SU-DHL-6 (cell line): ENCODE measurements at regions not wholly inside any gene's neighbourhood (a gene's known extent, or its start where the extent isn't known, plus 50 kb on each side); places are given as distances from the start of the nearest gene placed in this dataset.
"Not testable (repeated sequence)": the region's sequence is repeated elsewhere in the genome, so short reads cannot be mapped to it uniquely, and the experiment has no call there.

Experiments used
- H2AFZ ChIP-seq: fragments of 200-600 bp; sonication (generic); 2 replicates; pipeline ENCODE4 v1.6.1; 2014; ENCODE audit warnings: low read depth, mild to moderate bottlenecking, moderate library complexity, mixed read lengths, antibody characterized with exemption, low read length; ENCODE audit not compliant: severe bottlenecking
- H3F3A ChIP-seq: fragments of 200-600 bp; shearing (Covaris generic); 2 replicates; pipeline ENCODE4 v1.6.0; 2016; ENCODE audit warnings: antibody characterized with exemption, mild to moderate bottlenecking; ENCODE audit not compliant: insufficient read depth
- H3K27ac ChIP-seq: fragments of 200-600 bp; sonication (generic); 2 replicates; pipeline ENCODE4 v1.5.1; 2016; ENCODE audit warnings: low read depth, mild to moderate bottlenecking, low read length, moderate library complexity, mixed read lengths
- H3K27me3 ChIP-seq: fragments of 200-600 bp; sonication (generic), shearing (Covaris generic); 2 replicates; pipeline ENCODE4 v1.6.0; 2014; ENCODE audit warnings: mild to moderate bottlenecking, low read length
- H3K36me3 ChIP-seq: fragments of 200-600 bp; sonication (generic); 2 replicates; pipeline ENCODE4 v1.6.1; 2014; ENCODE audit warnings: mild to moderate bottlenecking, low read length, mixed read lengths
- H3K4me2 ChIP-seq: fragments of 300-600, 200-600 bp; shearing (Covaris generic), sonication (generic); 2 replicates; pipeline ENCODE4 v1.6.0; 2014; ENCODE audit warnings: low read length, low read depth, mild to moderate bottlenecking; ENCODE audit not compliant: poor library complexity, severe bottlenecking
- H3K4me3 ChIP-seq: fragments of 200-600 bp; sonication (generic); 2 replicates; pipeline ENCODE4 v1.5.1; 2014; ENCODE audit warnings: antibody characterized with exemption, low read length, mild to moderate bottlenecking, mixed read lengths; ENCODE audit not compliant: insufficient read depth, poor library complexity, severe bottlenecking
- H3K79me2 ChIP-seq: fragments of 200-600 bp; sonication (generic); 2 replicates; pipeline ENCODE4 v1.6.1; 2014; ENCODE audit warnings: mild to moderate bottlenecking, low read length, moderate library complexity; ENCODE audit not compliant: insufficient read depth
- H3K9ac ChIP-seq: fragments of 200-600 bp; sonication (generic); 2 replicates; pipeline ENCODE4 v1.7.0; 2014; ENCODE audit warnings: mild to moderate bottlenecking, low read length
- H3K9me2 ChIP-seq: fragments of 200-600 bp; sonication (generic); replicated peaks from 2 replicates; pipeline ENCODE4 v1.6.1; 2014; ENCODE audit warnings: low read length; ENCODE audit not compliant: insufficient read depth
- H3K9me3 ChIP-seq: fragments of 200-600 bp; sonication (generic); 2 replicates; pipeline ENCODE4 v1.6.1; 2014; ENCODE audit warnings: low read length, mixed read lengths; ENCODE audit not compliant: insufficient read depth
- H4K20me1 ChIP-seq: fragments of 200-600 bp; sonication (generic); 2 replicates; pipeline ENCODE4 v1.6.1; 2014; ENCODE audit warnings: low read depth, mild to moderate bottlenecking, antibody characterized with exemption, low read length, moderate library complexity, mixed read lengths
- EZH2phosphoT487 ChIP-seq: fragments of 200-600 bp; sonication (generic), shearing (Covaris generic); conservative IDR thresholded peaks from 2 replicates; pipeline ENCODE4 v1.6.1; 2018; ENCODE audit warnings: mild to moderate bottlenecking, antibody characterized with exemption, low read length, moderate library complexity, mixed read lengths
- TF ChIP-seq, protein P1 (sequence below): fragments of 200-600 bp; sonication (generic); IDR thresholded peaks from one replicate; pipeline ENCODE4 v1.5.1; 2017; ENCODE audit warnings: antibody characterized with exemption, mild to moderate bottlenecking, low read length, moderate library complexity; ENCODE audit not compliant: insufficient read depth, poor library complexity, severe bottlenecking

DNA sequence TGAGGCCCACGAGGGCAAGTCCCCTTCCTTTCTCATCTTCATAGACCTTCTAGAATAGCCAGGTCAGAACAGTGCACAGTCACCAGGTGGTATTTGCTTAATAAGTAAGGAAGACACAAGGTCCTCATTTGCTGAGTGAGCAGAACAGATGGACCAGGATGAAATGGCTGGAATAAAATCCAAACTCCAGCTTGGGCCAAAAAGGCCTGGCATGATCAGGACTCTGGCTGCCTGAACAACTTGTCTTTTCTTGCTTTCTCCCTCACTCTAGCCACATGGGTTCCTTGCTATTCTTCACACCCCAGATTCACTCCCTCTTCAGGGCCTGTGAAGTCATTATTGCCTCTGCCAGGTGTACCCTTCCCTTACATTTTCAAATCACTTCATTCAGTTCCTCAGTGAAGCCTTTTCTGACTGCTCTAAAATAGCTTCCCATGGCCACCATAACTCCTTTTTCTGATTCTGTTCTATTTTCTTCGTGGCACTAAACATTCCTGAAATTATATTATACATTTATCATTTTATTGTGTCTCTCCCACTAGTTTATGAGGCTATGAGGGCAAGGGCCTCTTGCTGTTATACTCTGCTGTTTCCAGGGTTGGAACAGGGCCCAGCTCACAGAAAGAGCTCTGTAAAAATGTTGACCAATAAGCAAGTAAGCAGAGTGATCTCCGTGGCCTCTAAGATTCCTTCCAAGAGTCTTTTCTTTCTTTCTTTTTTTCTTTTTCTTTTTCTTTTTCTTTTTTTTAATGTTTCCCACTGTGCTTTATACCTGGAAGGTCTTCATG is 150.8 kb downstream of the TTC8 start:
- no peak for TF ChIP-seq EZH2phosphoT487
- TF ChIP-seq, protein P1, sequence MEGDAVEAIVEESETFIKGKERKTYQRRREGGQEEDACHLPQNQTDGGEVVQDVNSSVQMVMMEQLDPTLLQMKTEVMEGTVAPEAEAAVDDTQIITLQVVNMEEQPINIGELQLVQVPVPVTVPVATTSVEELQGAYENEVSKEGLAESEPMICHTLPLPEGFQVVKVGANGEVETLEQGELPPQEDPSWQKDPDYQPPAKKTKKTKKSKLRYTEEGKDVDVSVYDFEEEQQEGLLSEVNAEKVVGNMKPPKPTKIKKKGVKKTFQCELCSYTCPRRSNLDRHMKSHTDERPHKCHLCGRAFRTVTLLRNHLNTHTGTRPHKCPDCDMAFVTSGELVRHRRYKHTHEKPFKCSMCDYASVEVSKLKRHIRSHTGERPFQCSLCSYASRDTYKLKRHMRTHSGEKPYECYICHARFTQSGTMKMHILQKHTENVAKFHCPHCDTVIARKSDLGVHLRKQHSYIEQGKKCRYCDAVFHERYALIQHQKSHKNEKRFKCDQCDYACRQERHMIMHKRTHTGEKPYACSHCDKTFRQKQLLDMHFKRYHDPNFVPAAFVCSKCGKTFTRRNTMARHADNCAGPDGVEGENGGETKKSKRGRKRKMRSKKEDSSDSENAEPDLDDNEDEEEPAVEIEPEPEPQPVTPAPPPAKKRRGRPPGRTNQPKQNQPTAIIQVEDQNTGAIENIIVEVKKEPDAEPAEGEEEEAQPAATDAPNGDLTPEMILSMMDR = no peak
- H2AFZ ChIP-seq = no peak overlapping the region

DNA sequence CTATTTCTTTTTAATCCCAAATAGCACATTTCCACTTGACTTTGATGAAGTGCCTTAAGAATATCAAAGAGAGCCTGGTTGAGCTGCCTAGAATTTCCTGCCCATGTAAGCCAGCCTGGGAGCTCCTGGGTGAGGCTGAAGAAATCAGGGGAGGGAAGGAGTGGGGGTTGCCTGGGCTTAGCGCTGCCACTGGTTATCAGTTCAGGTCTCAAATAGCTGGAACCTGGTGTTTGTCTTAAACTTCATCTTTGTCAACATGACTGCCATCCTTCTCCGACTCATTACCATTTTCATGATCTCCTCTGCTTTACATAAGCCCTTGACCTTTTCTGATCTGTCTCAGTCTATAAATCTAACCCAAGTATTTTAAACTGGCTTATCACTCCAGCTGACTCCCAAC is 151.5 kb downstream of the TTC8 start:
- no peak for TF ChIP-seq EZH2phosphoT487
- TF ChIP-seq, protein P1 = no peak
- Histone ChIP-seq H3K4me3 (no peak overlapping the region), H3K27ac (no peak overlapping the region)

More for the DNA sequence above, 150.8 kb downstream of the TTC8 start:
- H3K27ac ChIP-seq = no peak overlapping the region
- H3K4me2 ChIP-seq = no peak overlapping the region
- H3F3A ChIP-seq = no peaks in the 10 kb centered on the region
- H3K27me3 ChIP-seq = no peaks in the 10 kb centered on the region
- no peaks in the 10 kb centered on the region for H3K79me2 ChIP-seq
- no peaks in the 10 kb centered on the region for H4K20me1 ChIP-seq
- H3K9ac ChIP-seq = no peak overlapping the region
- H3K9me2 ChIP-seq = no peaks in the 10 kb centered on the region
- no peaks in the 10 kb centered on the region for H3K36me3 ChIP-seq
- no peaks in the 10 kb centered on the region for H3K9me3 ChIP-seq
- no peak overlapping the region for H3K4me3 ChIP-seq

DNA sequence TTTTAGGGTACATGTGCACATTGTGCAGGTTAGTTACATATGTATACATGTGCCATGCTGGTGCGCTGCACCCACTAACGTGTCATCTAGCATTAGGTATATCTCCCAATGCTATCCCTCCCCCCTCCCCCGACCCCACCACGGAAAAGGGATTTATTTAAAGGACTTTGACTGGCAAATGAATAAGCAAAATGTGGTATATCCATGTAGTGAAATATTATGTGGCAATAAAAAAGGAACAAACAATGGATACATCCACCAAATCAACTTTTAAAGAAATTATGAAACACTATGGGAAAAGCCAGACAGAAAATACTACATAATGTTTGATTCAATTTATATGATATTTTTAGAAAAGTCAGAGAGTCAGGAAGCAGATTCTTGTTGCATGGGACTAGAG is 156.5 kb downstream of the TTC8 start:
- not testable (repeated sequence) for H3K27ac ChIP-seq, H3F3A ChIP-seq, H3K79me2 ChIP-seq, H4K20me1 ChIP-seq, H2AFZ ChIP-seq, H3K4me2 ChIP-seq, H3K9me2 ChIP-seq, H3K27me3 ChIP-seq, H3K9ac ChIP-seq, H3K9me3 ChIP-seq, H3K36me3 ChIP-seq, H3K4me3 ChIP-seq

More for the DNA sequence above, 151.5 kb downstream of the TTC8 start:
- Histone ChIP-seq H4K20me1 (no peaks in the 10 kb centered on the region), H3K9me2 (no peaks in the 10 kb centered on the region), H2AFZ (no peak overlapping the region), H3K79me2 (no peaks in the 10 kb centered on the region), H3F3A (no peaks in the 10 kb centered on the region), H3K27me3 (no peaks in the 10 kb centered on the region), H3K4me2 (no peak overlapping the region), H3K9ac (no peak overlapping the region), H3K36me3 (no peaks in the 10 kb centered on the region), H3K9me3 (no peaks in the 10 kb centered on the region)

DNA sequence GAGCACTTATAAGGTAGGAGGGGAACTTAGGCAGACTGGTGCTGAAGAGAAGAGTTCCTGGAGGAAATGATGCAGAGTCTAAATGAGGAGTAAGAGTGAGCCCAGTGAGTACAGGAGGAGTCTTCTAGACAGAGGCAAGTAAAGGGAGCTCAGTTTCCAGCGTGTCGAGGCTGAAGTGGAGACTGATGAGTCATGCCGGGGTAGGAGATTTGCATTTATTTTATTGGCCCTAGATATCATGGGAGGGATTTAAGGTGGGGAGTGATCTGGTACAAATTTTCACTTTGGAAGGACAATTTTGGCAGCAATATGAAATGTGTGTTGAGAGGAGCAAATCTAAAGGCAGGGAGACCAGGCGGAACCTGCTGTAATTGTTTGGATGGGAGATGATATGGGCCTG is 157.5 kb downstream of the TTC8 start:
- no peaks in the 10 kb centered on the region for H4K20me1 ChIP-seq
- H3K9me3 ChIP-seq = peaks cover 9% of the 10 kb centered on the region; the same call in 1 of the 2 replicates
- no peaks in the 10 kb centered on the region for H3F3A ChIP-seq
- no peaks in the 10 kb centered on the region for H3K79me2 ChIP-seq
- no peak overlapping the region for H3K4me2 ChIP-seq
- no peak overlapping the region for H3K9ac ChIP-seq
- H3K4me3 ChIP-seq = no peak overlapping the region
- H3K9me2 ChIP-seq = no peaks in the 10 kb centered on the region
- no peak overlapping the region for H3K27ac ChIP-seq
- H3K36me3 ChIP-seq = no peaks in the 10 kb centered on the region
- H2AFZ ChIP-seq = no peak overlapping the region
- TF ChIP-seq, protein P1 = no peak
- TF ChIP-seq EZH2phosphoT487 = no peak
- H3K27me3 ChIP-seq = no peaks in the 10 kb centered on the region
